ENCODE measurements at regions not wholly inside any gene's neighbourhood (a gene's known extent, or its start where the extent isn't known, plus 50 kb on each side); places are given as distances from the start of the nearest gene placed in this dataset.

GRCh38 chr4:34619531-34620162, 1624.7 kb downstream of the ARAP2 start:
- Histone ChIP-seq H4K20me1 (ENCODE audit: insufficient read depth, low read length) (no peaks in the 10 kb centered on the region), H3K9me3 (replicated peaks in 1 of 2; ENCODE audit: control insufficient read depth in 1 of 2, insufficient read depth in 1 of 2, low read length in 2 of 2) (no peaks in the 10 kb centered on the region), H3K36me3 (replicated peaks in 1 of 2; ENCODE audit: control insufficient read depth in 1 of 2, insufficient read depth in 2 of 2, low read length in 2 of 2) (no peaks in the 10 kb centered on the region), H2AFZ (ENCODE audit: insufficient read depth, low read depth, low read length, poor library complexity, severe bottlenecking) (no peak overlapping the region), H3K27ac (ENCODE audit: low read depth in 1 of 2, low read length in 2 of 2) (no peak overlapping the region), H3K4me1 (ENCODE audit: control insufficient read depth in 1 of 2, insufficient read depth in 2 of 2, low read length in 2 of 2) (no peaks in the 10 kb centered on the region), H3K4me3 (replicated peaks in 1 of 3; ENCODE audit: low read depth in 2 of 3, low read length in 3 of 3) (no peak overlapping the region), H3K27me3 (ENCODE audit: control insufficient read depth in 2 of 2, insufficient read depth in 2 of 2, low read length in 2 of 2) (no peaks in the 10 kb centered on the region), H3K79me2 (ENCODE audit: insufficient read depth, low read length) (no peaks in the 10 kb centered on the region), H3K9ac (ENCODE audit: insufficient read depth, low read length, poor library complexity, severe bottlenecking) (no peak overlapping the region), H3K4me2 (replicated peaks; ENCODE audit: extremely low read depth, low read length, poor library complexity, severe bottlenecking) (no peak overlapping the region)
- H3K4me3 Mint-ChIP-seq = no peak overlapping the region
- DNase-seq = no peak
- H3K4me1 Mint-ChIP-seq = no peaks in the 10 kb centered on the region
- intact Hi-C loops (cut with micrococcal nuclease) = no loop called here
- peaks cover 0 to 3% (median 2%) of the 10 kb centered on the region in 7 donors for H3K9me3 Mint-ChIP-seq
- H3K27ac Mint-ChIP-seq = no peak overlapping the region
- no peaks in the 10 kb centered on the region for H3K36me3 Mint-ChIP-seq
- no CpG with 5 or more reads among the region's 6 CpGs for WGBS (ENCODE audit: insufficient coverage)
- no peaks in the 10 kb centered on the region for H3K27me3 Mint-ChIP-seq (ENCODE audit: low read depth in 3 of 3)
- no peak for TF ChIP-seq CTCF (IDR thresholded peaks at IDR 0.05)

DNA sequence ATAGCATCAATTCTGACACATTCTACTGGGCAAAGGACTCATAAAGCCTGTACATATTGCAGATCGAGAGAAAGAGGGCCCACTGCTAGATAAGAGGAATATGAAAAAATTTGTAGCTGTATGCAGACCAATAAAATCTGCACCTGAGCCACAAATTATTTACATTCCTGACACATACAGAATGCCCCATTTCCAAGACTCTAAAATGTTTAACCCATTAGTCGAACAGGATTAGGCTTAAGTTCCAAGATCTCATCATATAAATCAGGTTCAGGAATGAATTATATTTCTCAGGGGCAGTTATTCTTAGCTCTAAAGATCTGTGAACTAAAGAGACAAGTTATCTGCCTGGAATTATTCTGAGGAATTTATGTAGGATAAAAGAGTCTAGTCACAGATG, 1615.8 kb downstream of the ARAP2 start:
- Mint-ChIP-seq H3K9me3 (peaks cover 0 to 11% (median 0%) of the 10 kb centered on the region in 7 donors), H3K36me3 (no peaks in the 10 kb centered on the region), H3K4me1 (no peaks in the 10 kb centered on the region), H3K27ac (no peak overlapping the region), H3K27me3 (ENCODE audit: low read depth in 3 of 3) (no peaks in the 10 kb centered on the region), H3K4me3 (no peak overlapping the region)
- Histone ChIP-seq H4K20me1 (ENCODE audit: insufficient read depth, low read length) (no peaks in the 10 kb centered on the region), H3K4me1 (ENCODE audit: control insufficient read depth in 1 of 2, insufficient read depth in 2 of 2, low read length in 2 of 2) (no peaks in the 10 kb centered on the region), H3K27me3 (ENCODE audit: control insufficient read depth in 2 of 2, insufficient read depth in 2 of 2, low read length in 2 of 2) (no peaks in the 10 kb centered on the region), H3K9ac (ENCODE audit: insufficient read depth, low read length, poor library complexity, severe bottlenecking) (no peak overlapping the region), H3K9me3 (replicated peaks in 1 of 2; ENCODE audit: control insufficient read depth in 1 of 2, insufficient read depth in 1 of 2, low read length in 2 of 2) (peaks cover 0 to 5% of the 10 kb centered on the region in 2 donors), H2AFZ (ENCODE audit: insufficient read depth, low read depth, low read length, poor library complexity, severe bottlenecking) (no peak overlapping the region), H3K4me2 (replicated peaks; ENCODE audit: extremely low read depth, low read length, poor library complexity, severe bottlenecking) (no peak overlapping the region), H3K79me2 (ENCODE audit: insufficient read depth, low read length) (no peaks in the 10 kb centered on the region), H3K4me3 (replicated peaks in 1 of 3; ENCODE audit: low read depth in 2 of 3, low read length in 3 of 3) (no peak overlapping the region), H3K27ac (ENCODE audit: low read depth in 1 of 2, low read length in 2 of 2) (no peak overlapping the region), H3K36me3 (replicated peaks in 1 of 2; ENCODE audit: control insufficient read depth in 1 of 2, insufficient read depth in 2 of 2, low read length in 2 of 2) (no peaks in the 10 kb centered on the region)
- TF ChIP-seq CTCF (IDR thresholded peaks at IDR 0.05) = no peak
- intact Hi-C loops (cut with micrococcal nuclease) = no loop called here
- no peak for DNase-seq
- no CpG with 5 or more reads among the region's 2 CpGs for whole genome bisulfite sequencing (ENCODE audit: insufficient coverage)
